Ascending aorta (tissue), 2 donors: ENCODE measurements at regions not wholly inside any gene's neighbourhood (a gene's known extent, or its start where the extent isn't known, plus 50 kb on each side); places are given as distances from the start of the nearest gene placed in this dataset.

Experiments used
- DNase-seq, 2 donors: peaks; one replicate each; pipeline ENCODE4 v3.0.0-alpha.2; 2019; ENCODE audit warnings: low spot score in 2 of 2
- H3K27ac ChIP-seq, 2 donors: fragments of 200-600 bp; sonication (generic); one replicate each; pipeline ENCODE4 v1.5.1; 2016 to 2017; ENCODE audit warnings: mild to moderate bottlenecking in 1 of 2
- H3K27me3 ChIP-seq: fragments of 200-600 bp; sonication (generic); one replicate; pipeline ENCODE4 v1.5.1; 2017
- H3K36me3 ChIP-seq, 2 donors: fragments of 200-600 bp; sonication (generic); one replicate each; pipeline ENCODE4 v1.5.1; 2016
- H3K4me1 ChIP-seq, 2 donors: fragments of 200-600 bp; sonication (generic); one replicate each; pipeline ENCODE4 v1.5.1; 2016 to 2017; ENCODE audit warnings: mild to moderate bottlenecking in 1 of 2
- H3K4me3 ChIP-seq, 2 donors: fragments of 200-600 bp; sonication (generic); one replicate each; pipeline ENCODE4 v1.5.1; 2016 to 2017; ENCODE audit warnings: mild to moderate bottlenecking in 1 of 2
- H3K9me3 ChIP-seq, 2 donors: fragments of 200-600 bp; sonication (generic); one replicate each; pipeline ENCODE4 v1.5.1; 2016
- CTCF ChIP-seq, 3 experiments: fragments of 200-600 bp in 2 of 3; fragments of 450-650 bp in 1 of 3; sonication (generic) in 2 of 3; IDR thresholded peaks; one replicate each; pipeline ENCODE4 v1.5.1; 2016 to 2019; ENCODE audit warnings: antibody characterized with exemption in 3 of 3, mild to moderate bottlenecking in 1 of 3, moderate library complexity in 1 of 3
- intact Hi-C: fragments of 100-400 bp; cut with DNase I; formaldehyde crosslinking; loops from one replicate; pipeline ENCODE4 v1.15.1; 2023

GRCh38 chr3:72453706-72454105, 394.5 kb downstream of the SHQ1 start:
- Histone ChIP-seq H3K27ac (no peak overlapping the region), H3K4me1 (no peaks in the 10 kb centered on the region), H3K4me3 (no peak overlapping the region), H3K36me3 (no peaks in the 10 kb centered on the region), H3K9me3 (no peaks in the 10 kb centered on the region), H3K27me3 (no peaks in the 10 kb centered on the region)
- intact Hi-C loops = loop anchor here (10.0 kb wide), 1 partner anchor 409 kb away; no protein-coding TSS in a partner anchor
- no peak for TF ChIP-seq CTCF (IDR thresholded peaks at IDR 0.05)
- DNase-seq = no peak

- Histone ChIP-seq H3K9me3 (no peaks in the 10 kb centered on the region), H3K27me3 (no peaks in the 10 kb centered on the region), H3K4me1 (no peaks in the 10 kb centered on the region), H3K27ac (no peak overlapping the region), H3K4me3 (no peak overlapping the region), H3K36me3 (no peaks in the 10 kb centered on the region)
- no peak for TF ChIP-seq CTCF (IDR thresholded peaks at IDR 0.05)
- intact Hi-C loops = loop anchor here (10.0 kb wide), 1 partner anchor 408 kb away; no protein-coding TSS in a partner anchor
- no peak for DNase-seq
Measured at GRCh38 chr3:72452745-72453144, 395.5 kb downstream of the SHQ1 start.

- H3K27me3 ChIP-seq = no peaks in the 10 kb centered on the region
- H3K36me3 ChIP-seq = no peaks in the 10 kb centered on the region
- no peak for TF ChIP-seq CTCF (IDR thresholded peaks at IDR 0.05)
- no peak overlapping the region for H3K27ac ChIP-seq
- intact Hi-C loops = loop anchor here (10.0 kb wide), 1 partner anchor 407 kb away; no protein-coding TSS in a partner anchor
- no peak overlapping the region for H3K4me3 ChIP-seq
- peaks cover 0 to 3% of the 10 kb centered on the region in 2 donors for H3K4me1 ChIP-seq
- no peak for DNase-seq
- H3K9me3 ChIP-seq = no peaks in the 10 kb centered on the region
Measured at GRCh38 chr3:72451841-72452240, 396.4 kb downstream of the SHQ1 start.

- H3K4me3 ChIP-seq = no peak overlapping the region
- no peak for TF ChIP-seq CTCF (IDR thresholded peaks at IDR 0.05)
- intact Hi-C loops = loop anchor here (5.0 to 10.0 kb wide), 5 partner anchors 192 to 495 kb away; no protein-coding TSS in a partner anchor
- no peaks in the 10 kb centered on the region for H3K27me3 ChIP-seq
- H3K9me3 ChIP-seq = no peaks in the 10 kb centered on the region
- no peaks in the 10 kb centered on the region for H3K36me3 ChIP-seq
- H3K27ac ChIP-seq = no peak overlapping the region
- DNase-seq = no peak
- H3K4me1 ChIP-seq = peaks cover 0 to 13% of the 10 kb centered on the region in 2 donors
Measured at GRCh38 chr3:72449551-72449950, 398.7 kb downstream of the SHQ1 start.

- Histone ChIP-seq H3K27ac (no peak overlapping the region), H3K4me1 (peaks cover 0 to 13% of the 10 kb centered on the region in 2 donors), H3K4me3 (no peak overlapping the region), H3K27me3 (no peaks in the 10 kb centered on the region), H3K36me3 (no peaks in the 10 kb centered on the region), H3K9me3 (no peaks in the 10 kb centered on the region)
- intact Hi-C loops = loop anchor here (5.0 to 10.0 kb wide), 5 partner anchors 192 to 494 kb away; no protein-coding TSS in a partner anchor
- no peak for DNase-seq
- no peak for TF ChIP-seq CTCF (IDR thresholded peaks at IDR 0.05)
Measured at GRCh38 chr3:72448858-72449257, 399.4 kb downstream of the SHQ1 start.

GRCh38 chr3:72448375-72448823, 399.8 kb downstream of the SHQ1 start:
- H3K4me1 ChIP-seq = peaks cover 0 to 13% of the 10 kb centered on the region in 2 donors
- no peaks in the 10 kb centered on the region for H3K36me3 ChIP-seq
- no peak for TF ChIP-seq CTCF (IDR thresholded peaks at IDR 0.05)
- H3K4me3 ChIP-seq = no peak overlapping the region
- no peak for DNase-seq
- no peak overlapping the region for H3K27ac ChIP-seq
- no peaks in the 10 kb centered on the region for H3K9me3 ChIP-seq
- intact Hi-C loops = loop anchor here (5.0 to 10.0 kb wide), 5 partner anchors 191 to 494 kb away; no protein-coding TSS in a partner anchor
- no peaks in the 10 kb centered on the region for H3K27me3 ChIP-seq
